ENCODE measurements at regions not wholly inside any gene's neighbourhood (a gene's known extent, or its start where the extent isn't known, plus 50 kb on each side); places are given as distances from the start of the nearest gene placed in this dataset.

DNA sequence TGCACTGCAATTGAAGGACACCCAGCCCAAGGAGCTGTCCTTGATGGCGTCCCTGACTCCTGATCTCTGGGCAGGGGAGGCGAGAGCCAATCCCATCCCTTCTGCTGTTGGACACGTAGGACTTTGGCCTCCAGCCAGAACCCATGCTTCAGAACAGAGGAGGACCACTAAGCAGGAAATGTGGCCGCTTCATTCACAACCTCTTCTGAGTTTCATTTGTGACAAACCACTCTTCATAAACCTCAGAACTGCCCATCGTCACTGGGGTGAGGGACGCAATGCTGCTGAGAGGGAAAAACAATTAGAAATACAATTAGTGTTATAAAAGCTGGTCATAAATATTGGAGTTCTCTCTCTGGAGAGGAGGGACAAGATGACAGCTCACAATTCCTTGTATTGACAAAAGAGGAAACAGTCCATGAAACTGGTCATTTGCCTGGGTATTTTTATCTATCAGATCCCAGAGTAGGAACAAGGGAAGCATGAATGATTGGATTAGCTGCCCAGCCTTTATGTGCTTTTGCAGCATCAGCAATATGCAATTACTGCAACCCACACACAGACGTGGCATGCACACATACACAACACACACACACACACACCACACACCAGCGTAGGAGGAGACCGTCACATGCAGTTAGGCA lies 216.5 kb upstream of the CADM1 start:
- DNase-seq (no peak), ATAC-seq (no peak)
- peaks cover 0 to 1% (median 0%) of the 10 kb centered on the region in 3 donors for H3K27me3 ChIP-seq (ENCODE audit: insufficient read depth in 3 of 3, low read length in 2 of 3)
- TF ChIP-seq, protein P1, sequence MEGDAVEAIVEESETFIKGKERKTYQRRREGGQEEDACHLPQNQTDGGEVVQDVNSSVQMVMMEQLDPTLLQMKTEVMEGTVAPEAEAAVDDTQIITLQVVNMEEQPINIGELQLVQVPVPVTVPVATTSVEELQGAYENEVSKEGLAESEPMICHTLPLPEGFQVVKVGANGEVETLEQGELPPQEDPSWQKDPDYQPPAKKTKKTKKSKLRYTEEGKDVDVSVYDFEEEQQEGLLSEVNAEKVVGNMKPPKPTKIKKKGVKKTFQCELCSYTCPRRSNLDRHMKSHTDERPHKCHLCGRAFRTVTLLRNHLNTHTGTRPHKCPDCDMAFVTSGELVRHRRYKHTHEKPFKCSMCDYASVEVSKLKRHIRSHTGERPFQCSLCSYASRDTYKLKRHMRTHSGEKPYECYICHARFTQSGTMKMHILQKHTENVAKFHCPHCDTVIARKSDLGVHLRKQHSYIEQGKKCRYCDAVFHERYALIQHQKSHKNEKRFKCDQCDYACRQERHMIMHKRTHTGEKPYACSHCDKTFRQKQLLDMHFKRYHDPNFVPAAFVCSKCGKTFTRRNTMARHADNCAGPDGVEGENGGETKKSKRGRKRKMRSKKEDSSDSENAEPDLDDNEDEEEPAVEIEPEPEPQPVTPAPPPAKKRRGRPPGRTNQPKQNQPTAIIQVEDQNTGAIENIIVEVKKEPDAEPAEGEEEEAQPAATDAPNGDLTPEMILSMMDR (IDR thresholded peaks at IDR 0.05): no peak
- intact Hi-C loops (cut with DNase I): no loop called here
- no peaks in the 10 kb centered on the region for H3K9me3 ChIP-seq
- no peaks in the 10 kb centered on the region for H3K36me3 ChIP-seq (ENCODE audit: insufficient read depth in 1 of 2, low read depth in 1 of 2)
- no peaks in the 10 kb centered on the region for H3K4me1 ChIP-seq
- no peak overlapping the region for H3K27ac ChIP-seq
- 64 to 67% (median 67%) methylated on average over 9 of the region's 9 CpGs for WGBS, 3 donors
- no peak overlapping the region for H3K4me3 ChIP-seq

DNA sequence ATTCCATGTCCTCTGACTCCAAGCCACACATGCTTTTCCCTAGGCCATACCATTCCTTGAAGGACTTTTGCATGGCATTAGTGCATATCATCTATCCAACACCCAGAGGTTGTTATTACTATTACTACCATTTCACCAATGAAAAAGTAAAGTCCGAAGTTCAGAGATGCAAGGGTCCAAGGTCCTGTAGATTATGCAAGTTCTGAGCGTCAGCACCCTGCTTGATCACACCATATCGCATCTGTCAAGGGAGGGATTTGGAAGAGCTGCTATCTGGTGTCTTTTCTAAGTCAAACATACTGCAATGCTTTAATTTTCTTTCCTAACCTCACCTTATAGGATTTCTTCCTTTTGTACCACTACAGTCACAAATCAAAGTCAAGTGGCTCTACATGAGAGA lies 214.7 kb upstream of the CADM1 start:
- Histone ChIP-seq H3K4me3 (no peak overlapping the region), H3K9me3 (no peaks in the 10 kb centered on the region), H3K4me1 (no peaks in the 10 kb centered on the region), H3K27ac (no peak overlapping the region), H3K27me3 (ENCODE audit: insufficient read depth in 3 of 3, low read length in 2 of 3) (peaks cover 0 to 1% (median 0%) of the 10 kb centered on the region in 3 donors), H3K36me3 (ENCODE audit: insufficient read depth in 1 of 2, low read depth in 1 of 2) (no peaks in the 10 kb centered on the region)
- DNase-seq: no peak
- intact Hi-C loops (cut with DNase I): no loop called here
- TF ChIP-seq, protein P1 (IDR thresholded peaks at IDR 0.05): no peak
- no peak for ATAC-seq
- WGBS, 3 donors: 91 to 95% (median 95%) methylated on average over 3 of the region's 3 CpGs

DNA sequence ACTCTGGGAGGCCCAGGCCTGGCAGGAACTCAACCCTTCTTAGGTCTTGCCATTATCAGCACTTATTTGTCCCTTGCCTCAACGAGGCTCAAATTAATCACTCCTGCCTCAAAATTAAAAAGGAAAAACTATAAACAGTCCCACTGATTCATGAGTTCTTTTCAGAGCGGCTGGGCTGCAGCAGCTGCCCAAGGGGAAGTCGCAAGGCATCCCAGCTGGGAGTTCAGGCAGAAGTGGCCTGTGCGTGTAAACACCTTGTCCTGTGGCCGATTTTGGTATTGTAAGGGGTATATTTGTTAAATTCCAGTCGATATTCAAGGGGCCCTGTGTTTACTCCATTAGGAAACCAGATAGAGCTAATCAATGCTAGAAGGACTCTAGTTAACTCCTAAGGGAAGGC lies 213.9 kb upstream of the CADM1 start:
- 81 to 82% (median 82%) methylated on average over 6 of the region's 6 CpGs for WGBS, 3 donors
- TF ChIP-seq, protein P1 (IDR thresholded peaks at IDR 0.05): no peak
- H3K27me3 ChIP-seq (ENCODE audit: insufficient read depth in 3 of 3, low read length in 2 of 3): peaks cover 0 to 4% (median 1%) of the 10 kb centered on the region in 3 donors
- H3K27ac ChIP-seq: no peak overlapping the region
- H3K4me3 ChIP-seq: no peak overlapping the region
- intact Hi-C loops (cut with DNase I): no loop called here
- no peaks in the 10 kb centered on the region for H3K9me3 ChIP-seq
- no peaks in the 10 kb centered on the region for H3K36me3 ChIP-seq (ENCODE audit: insufficient read depth in 1 of 2, low read depth in 1 of 2)
- no peaks in the 10 kb centered on the region for H3K4me1 ChIP-seq
- DNase-seq (no peak), ATAC-seq (no peak)

DNA sequence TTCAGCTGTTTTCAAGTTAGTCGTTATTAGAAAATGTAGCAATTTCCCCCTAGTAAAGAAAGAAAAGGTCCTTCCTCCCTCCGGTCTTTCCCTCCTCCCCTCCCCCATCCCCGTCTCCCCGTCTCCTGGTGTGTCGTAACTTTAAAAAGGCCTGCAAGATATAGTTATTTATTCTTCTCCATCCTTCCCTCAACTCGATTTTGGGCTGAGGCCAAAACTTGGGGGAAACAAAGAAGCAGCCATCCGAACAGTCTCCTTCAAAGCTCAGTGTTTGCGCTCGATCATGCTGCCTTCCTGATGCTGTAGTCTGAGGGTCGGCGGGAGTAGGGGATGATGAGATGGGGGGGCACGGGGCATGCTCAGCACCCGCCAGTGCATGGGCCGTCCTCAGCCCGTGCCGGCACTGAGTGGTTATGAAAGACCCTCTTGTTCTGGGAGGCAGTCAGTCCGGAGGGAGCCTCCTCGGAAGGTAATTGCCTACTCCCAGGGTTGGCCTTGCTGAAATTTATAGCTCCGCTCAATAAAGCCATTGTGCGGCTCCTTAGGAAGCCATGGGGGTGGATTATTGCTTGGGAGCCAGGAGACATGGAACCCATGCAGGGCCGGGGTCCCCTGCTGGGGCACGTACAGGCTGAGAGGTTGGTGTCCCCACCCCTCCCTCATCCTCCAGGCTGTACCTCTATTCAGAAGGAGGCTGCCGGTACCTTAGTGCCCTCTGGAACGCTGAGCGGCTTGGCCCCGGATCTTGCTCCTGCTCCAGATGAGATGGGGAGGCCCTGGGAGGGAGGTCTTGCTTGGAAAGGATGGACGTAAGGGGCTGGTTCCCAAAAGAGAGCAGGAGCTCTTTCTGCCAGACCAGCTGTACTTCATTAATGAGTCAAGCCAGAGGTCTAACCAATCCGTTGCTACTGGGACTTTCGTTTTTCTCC lies 212.7 kb upstream of the CADM1 start:
- no peaks in the 10 kb centered on the region for H3K4me1 ChIP-seq
- no peak overlapping the region for H3K27ac ChIP-seq
- H3K4me3 ChIP-seq: no peak overlapping the region
- intact Hi-C loops (cut with DNase I): no loop called here
- ATAC-seq (no peak), DNase-seq (no peak)
- TF ChIP-seq, protein P1 (IDR thresholded peaks at IDR 0.05): no peak
- H3K9me3 ChIP-seq: no peaks in the 10 kb centered on the region
- 60 to 66% (median 62%) methylated on average over 29 of the region's 29 CpGs for WGBS, 3 donors
- H3K27me3 ChIP-seq (ENCODE audit: insufficient read depth in 3 of 3, low read length in 2 of 3): peaks cover 0 to 4% (median 1%) of the 10 kb centered on the region in 3 donors
- H3K36me3 ChIP-seq (ENCODE audit: insufficient read depth in 1 of 2, low read depth in 1 of 2): no peaks in the 10 kb centered on the region
